CD14-positive monocyte (primary cell): ENCODE measurements at regions not wholly inside any gene's neighbourhood (a gene's known extent, or its start where the extent isn't known, plus 50 kb on each side); places are given as distances from the start of the nearest gene placed in this dataset.
"Not testable (repeated sequence)": the region's sequence is repeated elsewhere in the genome, so short reads cannot be mapped to it uniquely, and the experiment has no call there.

Experiments used
- DNase-seq, 3 donors: peaks; one replicate each; pipeline ENCODE4 v3.0.0-alpha.2; 2011 to 2022
- H2AFZ ChIP-seq: 2 replicates; pipeline ENCODE4 v1.6.0; 2012; ENCODE audit warnings: mild to moderate bottlenecking, low read depth, low read length, inconsistent platforms; ENCODE audit not compliant: insufficient read depth, poor library complexity, severe bottlenecking
- H3K27ac ChIP-seq, 2 donors: 1 replicate in 1 of 2; 2 replicates in 1 of 2; pipeline ENCODE4 v1.5.1; 2012 to 2013; ENCODE audit warnings: low read length in 2 of 2, control low read depth in 1 of 2, inconsistent platforms in 1 of 2, low read depth in 1 of 2, mild to moderate bottlenecking in 1 of 2
- H3K27me3 ChIP-seq, 2 donors: one replicate each; pipeline versions ENCODE4 v1.6.0 to v1.6.1; 2011 to 2013; ENCODE audit warnings: low read length in 2 of 2; ENCODE audit not compliant: control insufficient read depth in 2 of 2, insufficient read depth in 2 of 2
- H3K36me3 ChIP-seq, 2 donors: replicated peaks in 1 of 2; 1 replicate in 1 of 2; 2 replicates in 1 of 2; pipeline versions ENCODE4 v1.5.1 to v1.6.1; 2012 to 2013; ENCODE audit warnings: low read length in 2 of 2, control low read depth in 1 of 2, inconsistent platforms in 1 of 2, mild to moderate bottlenecking in 1 of 2; ENCODE audit not compliant: insufficient read depth in 2 of 2, control insufficient read depth in 1 of 2
- H3K4me1 ChIP-seq, 2 donors: 1 replicate in 1 of 2; 2 replicates in 1 of 2; pipeline versions ENCODE4 v1.5.1 to v1.6.1; 2012 to 2013; ENCODE audit warnings: low read length in 2 of 2, control low read depth in 1 of 2, inconsistent platforms in 1 of 2, mild to moderate bottlenecking in 1 of 2, moderate library complexity in 1 of 2; ENCODE audit not compliant: insufficient read depth in 2 of 2, control insufficient read depth in 1 of 2
- H3K4me2 ChIP-seq: replicated peaks from 2 replicates; pipeline ENCODE3; 2012; ENCODE audit warnings: low read length, moderate library complexity, mild to moderate bottlenecking; ENCODE audit not compliant: poor library complexity, severe bottlenecking; ENCODE audit errors: extremely low read depth
- H3K4me3 ChIP-seq, 3 experiments: fragments of 200-600 bp in 1 of 3; sonication (generic) in 1 of 3; replicated peaks in 1 of 3; 1 replicate in 2 of 3; 2 replicates in 1 of 3; pipeline ENCODE4 v1.5.1; 2011 to 2013; ENCODE audit warnings: low read length in 3 of 3, mild to moderate bottlenecking in 3 of 3, control low read depth in 2 of 3, low read depth in 2 of 3, inconsistent platforms in 1 of 3, moderate library complexity in 1 of 3
- H3K79me2 ChIP-seq: 2 replicates; pipeline ENCODE4 v1.6.0; 2012; ENCODE audit warnings: mild to moderate bottlenecking, control low read depth, inconsistent platforms, low read length, moderate library complexity; ENCODE audit not compliant: insufficient read depth
- H3K9ac ChIP-seq: 2 replicates; pipeline ENCODE4 v1.6.0; 2017; ENCODE audit warnings: low read length, mild to moderate bottlenecking; ENCODE audit not compliant: insufficient read depth, poor library complexity, severe bottlenecking
- H3K9me3 ChIP-seq, 2 donors: replicated peaks in 1 of 2; 1 replicate in 1 of 2; 2 replicates in 1 of 2; pipeline versions ENCODE4 v1.5.1 to v1.6.1; 2012 to 2013; ENCODE audit warnings: low read length in 2 of 2, control low read depth in 1 of 2; ENCODE audit not compliant: control insufficient read depth in 1 of 2, insufficient read depth in 1 of 2
- H4K20me1 ChIP-seq: 2 replicates; pipeline ENCODE4 v1.6.0; 2012; ENCODE audit warnings: mild to moderate bottlenecking, low read length, control low read depth, moderate library complexity; ENCODE audit not compliant: insufficient read depth
- H3K27ac Mint-ChIP-seq, 7 donors: one replicate each; pipeline ENCODE4 v1.8.0; 2020; ENCODE audit warnings: mild to moderate bottlenecking in 7 of 7, mixed read lengths in 7 of 7, moderate library complexity in 6 of 7, inconsistent platforms in 2 of 7
- H3K27me3 Mint-ChIP-seq, 3 donors: one replicate each; pipeline ENCODE4 v1.8.0; 2021 to 2022; ENCODE audit warnings: low read depth in 3 of 3, mild to moderate bottlenecking in 3 of 3, mixed read lengths in 3 of 3, moderate library complexity in 3 of 3, inconsistent platforms in 1 of 3
- H3K36me3 Mint-ChIP-seq, 2 donors: one replicate each; pipeline ENCODE4 v1.8.0; 2020; ENCODE audit warnings: mixed read lengths in 2 of 2, inconsistent platforms in 1 of 2, mild to moderate bottlenecking in 1 of 2
- H3K4me1 Mint-ChIP-seq: one replicate; pipeline ENCODE4 v1.8.0; 2020; ENCODE audit warnings: mild to moderate bottlenecking, mixed read lengths
- H3K4me3 Mint-ChIP-seq, 2 donors: one replicate each; pipeline ENCODE4 v1.8.0; 2020; ENCODE audit warnings: mild to moderate bottlenecking in 2 of 2, mixed read lengths in 2 of 2, moderate library complexity in 1 of 2
- H3K9me3 Mint-ChIP-seq, 7 donors: one replicate each; pipeline ENCODE4 v1.8.0; 2020 to 2022; ENCODE audit warnings: mixed read lengths in 7 of 7, mild to moderate bottlenecking in 6 of 7, moderate library complexity in 6 of 7, inconsistent platforms in 2 of 7
- CTCF ChIP-seq: fragments of 200-600 bp; IDR thresholded peaks from one replicate; pipeline ENCODE4 v1.8.0; 2022; ENCODE audit warnings: antibody characterized with exemption, mild to moderate bottlenecking
- WGBS: methylation state at CpG from one replicate; pipeline ENCODE4 v1.1.5; 2013; ENCODE audit warnings: missing lambda C conversion rate; ENCODE audit not compliant: insufficient coverage; 5-methylcytosine and 5-hydroxymethylcytosine counted together
- intact Hi-C, 2 donors: fragments of 100-400 bp; cut with micrococcal nuclease; formaldehyde crosslinking; loops; one replicate each; pipeline versions ENCODE4 v1.15.0 to v1.15.1; 2023

GRCh38 chrX:35374116-35374515 is 424.0 kb upstream of the MAGEB16 start:
- H3K4me2 ChIP-seq, result no peak overlapping the region
- no peaks in the 10 kb centered on the region for H3K9me3 Mint-ChIP-seq
- H3K9ac ChIP-seq, result no peak overlapping the region
- no peaks in the 10 kb centered on the region for H4K20me1 ChIP-seq
- no peaks in the 10 kb centered on the region for H3K79me2 ChIP-seq
- H3K4me1 Mint-ChIP-seq, result no peaks in the 10 kb centered on the region
- no peak overlapping the region for H3K4me3 Mint-ChIP-seq
- no peak for TF ChIP-seq CTCF
- no peaks in the 10 kb centered on the region for H3K36me3 Mint-ChIP-seq
- no peak for DNase-seq
- no peak overlapping the region for H3K27ac ChIP-seq
- H3K9me3 ChIP-seq, result no peaks in the 10 kb centered on the region
- no peaks in the 10 kb centered on the region for H3K4me1 ChIP-seq
- no peaks in the 10 kb centered on the region for H3K27me3 ChIP-seq
- H3K4me3 ChIP-seq, result no peak overlapping the region
- no peak overlapping the region for H3K27ac Mint-ChIP-seq
- no peaks in the 10 kb centered on the region for H3K27me3 Mint-ChIP-seq
- intact Hi-C loops, result no loop called here
- H3K36me3 ChIP-seq, result no peaks in the 10 kb centered on the region
- WGBS, result no CpG with 5 or more reads among the region's 1 CpG
- no peak overlapping the region for H2AFZ ChIP-seq

GRCh38 chrX:35380808-35381700 is 417.1 kb upstream of the MAGEB16 start:
- WGBS, result no CpG with 5 or more reads among the region's 6 CpGs
- no peaks in the 10 kb centered on the region for H3K9me3 Mint-ChIP-seq
- peak; percentile 24 for TF ChIP-seq CTCF

GRCh38 chrX:35381709-35382108 is 416.4 kb upstream of the MAGEB16 start:
- H3K27me3 Mint-ChIP-seq, H3K9me3 ChIP-seq, H2AFZ ChIP-seq, H3K9ac ChIP-seq, H3K36me3 ChIP-seq, H3K4me3 ChIP-seq, DNase-seq, H3K4me3 Mint-ChIP-seq, H3K27me3 ChIP-seq, intact Hi-C loops, H3K36me3 Mint-ChIP-seq, H3K4me1 ChIP-seq, H3K27ac ChIP-seq, H3K9me3 Mint-ChIP-seq, H3K4me2 ChIP-seq, H3K79me2 ChIP-seq, H4K20me1 ChIP-seq, H3K4me1 Mint-ChIP-seq, H3K27ac Mint-ChIP-seq: not testable (repeated sequence)
- WGBS, result 100% methylated on average over 3 of the region's 3 CpGs

More at GRCh38 chrX:35380808-35381700, 417.1 kb upstream of the MAGEB16 start:
- no peak overlapping the region for H3K4me3 Mint-ChIP-seq
- no peaks in the 10 kb centered on the region for H3K27me3 ChIP-seq
- H3K4me3 ChIP-seq, result no peak overlapping the region
- H3K79me2 ChIP-seq, result no peaks in the 10 kb centered on the region
- no peaks in the 10 kb centered on the region for H3K27me3 Mint-ChIP-seq
- no peak overlapping the region for H3K27ac ChIP-seq
- H3K36me3 ChIP-seq, result no peaks in the 10 kb centered on the region
- no peak overlapping the region for H3K9ac ChIP-seq
- intact Hi-C loops, result no loop called here
- H3K4me1 ChIP-seq, result no peaks in the 10 kb centered on the region
- no peaks in the 10 kb centered on the region for H3K4me1 Mint-ChIP-seq
- no peaks in the 10 kb centered on the region for H3K36me3 Mint-ChIP-seq
- no peaks in the 10 kb centered on the region for H3K9me3 ChIP-seq
- no peak overlapping the region for H3K27ac Mint-ChIP-seq
- no peaks in the 10 kb centered on the region for H4K20me1 ChIP-seq
- no peak overlapping the region for H3K4me2 ChIP-seq
- H2AFZ ChIP-seq, result no peak overlapping the region
- DNase-seq, result no peak
